SK-N-SH treated with all-trans-retinoic acid at 6 μM for 48 hours (cell line): ENCODE measurements at regions not wholly inside any gene's neighbourhood (a gene's known extent, or its start where the extent isn't known, plus 50 kb on each side); places are given as distances from the start of the nearest gene placed in this dataset.
"Not testable (repeated sequence)": the region's sequence is repeated elsewhere in the genome, so short reads cannot be mapped to it uniquely, and the experiment has no call there.

ENCODE experiments used
- ATAC-seq: fragments of 200-7000 bp; cut with Tn5 transposase; 3 replicates; pipeline ENCODE4 v1.9.1; 2020; ENCODE audit warnings: mild to moderate bottlenecking, moderate library complexity
- BACH2 ChIP-seq: fragments of 250-450 bp; sonication (Bioruptor Pico); IDR thresholded peaks from 2 replicates; pipeline ENCODE4 v1.9.0; 2021; ENCODE audit warnings: mild to moderate bottlenecking, borderline replicate concordance
- CSDC2 ChIP-seq: fragments of 250-450 bp; sonication (Bioruptor Pico); IDR thresholded peaks from 2 replicates; pipeline ENCODE4 v1.5.0; 2020; ENCODE audit warnings: mild to moderate bottlenecking, moderate library complexity
- CSRNP3 ChIP-seq: fragments of 250-450 bp; sonication (Bioruptor Pico); IDR thresholded peaks from 2 replicates; pipeline ENCODE4 v1.5.1; 2021; ENCODE audit warnings: mild to moderate bottlenecking, moderate library complexity
- ESRRG ChIP-seq: fragments of 250-450 bp; sonication (Bioruptor Pico); IDR thresholded peaks from 2 replicates; pipeline ENCODE4 v1.6.1; 2021; ENCODE audit warnings: mild to moderate bottlenecking
- GLIS3 ChIP-seq: fragments of 250-450 bp; sonication (Bioruptor Pico); IDR thresholded peaks from 2 replicates; pipeline ENCODE4 v1.5.0; 2020; ENCODE audit warnings: mild to moderate bottlenecking, moderate library complexity
- ISL1 ChIP-seq: fragments of 250-450 bp; sonication (Bioruptor Pico); IDR thresholded peaks from 2 replicates; pipeline ENCODE4 v2.1.2; 2022; ENCODE audit warnings: mild to moderate bottlenecking, moderate library complexity
- OSR1 ChIP-seq: fragments of 250-450 bp; sonication (Bioruptor Pico); IDR thresholded peaks from 2 replicates; pipeline ENCODE4 v1.8.0; 2022; ENCODE audit warnings: moderate library complexity, mild to moderate bottlenecking, inconsistent platforms
- POU6F1 ChIP-seq: fragments of 250-450 bp; sonication (Bioruptor Pico); IDR thresholded peaks from 2 replicates; pipeline ENCODE4 v1.8.0; 2021; ENCODE audit warnings: low read depth, mild to moderate bottlenecking, moderate library complexity, borderline replicate concordance
- PPARA ChIP-seq: fragments of 250-450 bp; sonication (Bioruptor Pico); IDR thresholded peaks from 2 replicates; pipeline ENCODE4 v1.5.0; 2020; ENCODE audit warnings: mild to moderate bottlenecking, borderline replicate concordance
- RARB ChIP-seq: fragments of 250-450 bp; sonication (Bioruptor Pico); IDR thresholded peaks from 2 replicates; pipeline ENCODE4 v1.8.0; 2021; ENCODE audit warnings: mild to moderate bottlenecking, moderate library complexity
- TCF4 ChIP-seq: fragments of 250-450 bp; sonication (Bioruptor Pico); IDR thresholded peaks from 2 replicates; pipeline ENCODE4 v1.8.0; 2021; ENCODE audit warnings: mild to moderate bottlenecking, moderate library complexity, borderline replicate concordance
- TOX ChIP-seq: fragments of 250-450 bp; sonication (Bioruptor Pico); IDR thresholded peaks from 2 replicates; pipeline ENCODE4 v1.8.0; 2021; ENCODE audit warnings: mild to moderate bottlenecking, moderate library complexity, borderline replicate concordance
- TSHZ2 ChIP-seq: fragments of 250-450 bp; sonication (Bioruptor Pico); IDR thresholded peaks from 2 replicates; pipeline ENCODE4 v1.5.0; 2020; ENCODE audit warnings: mild to moderate bottlenecking, moderate library complexity
- ZC3H10 ChIP-seq: fragments of 250-450 bp; sonication (Bioruptor Pico); IDR thresholded peaks from 2 replicates; pipeline ENCODE4 v1.5.1; 2021; ENCODE audit warnings: mild to moderate bottlenecking, moderate library complexity
- ZFP3 ChIP-seq: fragments of 250-450 bp; sonication (Bioruptor Pico); IDR thresholded peaks from 2 replicates; pipeline ENCODE4 v1.5.0; 2020; ENCODE audit warnings: mild to moderate bottlenecking, moderate library complexity
- ZFP30 ChIP-seq: fragments of 450-650 bp; formaldehyde crosslinking; IDR thresholded peaks from 2 replicates; pipeline ENCODE4 v1.5.0; 2022; ENCODE audit warnings: mild to moderate bottlenecking, moderate library complexity
- ZNF70 ChIP-seq: fragments of 450-650 bp; formaldehyde crosslinking; IDR thresholded peaks from 2 replicates; pipeline ENCODE4 v1.5.0; 2020; ENCODE audit warnings: mild to moderate bottlenecking, moderate library complexity

GRCh38 chr6:8809662-8810061, 374.3 kb upstream of the SLC35B3 start:
- TF ChIP-seq CSRNP3, result no peak
- no peak for TF ChIP-seq PPARA (CRISPR knock-in tag)
- TF ChIP-seq TSHZ2 (CRISPR knock-in tag), result no peak
- TF ChIP-seq TCF4 (CRISPR knock-in tag), result no peak
- no peak for TF ChIP-seq ZFP3
- TF ChIP-seq ZC3H10 (CRISPR knock-in tag), result no peak
- no peak for TF ChIP-seq ESRRG (CRISPR knock-in tag)
- TF ChIP-seq ZNF70, result no peak
- no peak for TF ChIP-seq ZFP30
- TF ChIP-seq CSDC2 (CRISPR knock-in tag), result no peak
- no peak for TF ChIP-seq OSR1 (CRISPR knock-in tag)
- no peak for TF ChIP-seq TOX (CRISPR knock-in tag)
- TF ChIP-seq POU6F1 (CRISPR knock-in tag), result no peak
- ATAC-seq, result no peak

GRCh38 chr6:8803181-8803760, 367.9 kb upstream of the SLC35B3 start:
- no peak for ATAC-seq
- no peak for TF ChIP-seq GLIS3 (CRISPR knock-in tag)
- TF ChIP-seq TCF4 (CRISPR knock-in tag), result no peak
- no peak for TF ChIP-seq POU6F1 (CRISPR knock-in tag)
- TF ChIP-seq ESRRG (CRISPR knock-in tag), result no peak
- no peak for TF ChIP-seq ISL1 (CRISPR knock-in tag)
- TF ChIP-seq ZC3H10 (CRISPR knock-in tag), result no peak
- TF ChIP-seq TSHZ2 (CRISPR knock-in tag), result no peak
- no peak for TF ChIP-seq BACH2 (CRISPR knock-in tag)
- no peak for TF ChIP-seq PPARA (CRISPR knock-in tag)

GRCh38 chr6:8802397-8802796, 367.1 kb upstream of the SLC35B3 start:
- ATAC-seq, result not testable (repeated sequence)

- no peak for TF ChIP-seq RARB
- ATAC-seq, result no peak
Observed at GRCh38 chr6:8794420-8794819, 359.1 kb upstream of the SLC35B3 start.
